NT2/D1 (cell line): ENCODE measurements at regions not wholly inside any gene's neighbourhood (a gene's known extent, or its start where the extent isn't known, plus 50 kb on each side); places are given as distances from the start of the nearest gene placed in this dataset.

Experiments
- SUZ12 ChIP-seq: IDR thresholded peaks from 2 replicates; pipeline ENCODE4 v1.6.1; 2011; ENCODE audit not compliant: insufficient read length, insufficient read depth; ENCODE audit errors: extremely low read depth
- YY1 ChIP-seq: IDR thresholded peaks from 2 replicates; pipeline ENCODE4 v1.6.1; 2011; ENCODE audit not compliant: insufficient read length, insufficient read depth

- TF ChIP-seq SUZ12 (no peak), YY1 (no peak)
Observed at GRCh38 chr6:51339728-51340127, 521.1 kb downstream of the TFAP2B start.
